ENCODE measurements at regions not wholly inside any gene's neighbourhood (a gene's known extent, or its start where the extent isn't known, plus 50 kb on each side); places are given as distances from the start of the nearest gene placed in this dataset.
"Not testable (repeated sequence)": the region's sequence is repeated elsewhere in the genome, so short reads cannot be mapped to it uniquely, and the experiment has no call there.

GRCh38 chr11:81769906-81770305 is 963.8 kb downstream of the FAM181B start:
- TF ChIP-seq RAD21 (conservative IDR thresholded peaks at IDR 0.05 in 1 of 2, IDR thresholded peaks at IDR 0.05 in 1 of 2); CTCF (IDR thresholded peaks at IDR 0.05); REST (IDR thresholded peaks at IDR 0.05); SMC3 (IDR thresholded peaks at IDR 0.05): not testable (repeated sequence)
